GM12873 (cell line): ENCODE measurements at regions not wholly inside any gene's neighbourhood (a gene's known extent, or its start where the extent isn't known, plus 50 kb on each side); places are given as distances from the start of the nearest gene placed in this dataset.
A peak's percentile ranks its signal among the peaks of the same experiment; 100 is the strongest.

Experiments used
- TF ChIP-seq, protein P1 (sequence below): IDR thresholded peaks from 2 replicates; pipeline ENCODE4 v1.5.1; 2012; ENCODE audit warnings: low read depth, mild to moderate bottlenecking, moderate library complexity, low read length, control low read depth; ENCODE audit not compliant: insufficient read depth; ENCODE audit errors: missing control alignments

DNA sequence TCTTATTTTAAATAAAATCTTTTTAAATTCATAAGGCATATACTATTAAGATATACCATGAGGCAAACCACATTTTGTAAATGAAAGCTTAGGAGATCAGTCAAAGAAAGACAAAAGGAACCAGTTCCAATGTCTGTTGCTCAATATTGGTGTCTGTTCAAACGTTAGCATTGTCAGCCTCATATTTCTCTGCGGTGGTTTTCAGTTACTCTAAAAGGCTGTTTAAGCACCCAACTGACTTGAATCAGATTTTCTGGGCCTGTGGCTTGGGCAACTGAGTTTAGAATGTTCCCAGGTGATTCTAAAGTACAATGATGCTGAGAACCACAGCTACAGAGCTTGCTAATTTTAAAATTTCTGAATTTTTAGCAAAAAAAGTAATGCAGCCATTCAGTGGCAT lies 166.3 kb upstream of the KIF2A start:
- TF ChIP-seq, protein P1, sequence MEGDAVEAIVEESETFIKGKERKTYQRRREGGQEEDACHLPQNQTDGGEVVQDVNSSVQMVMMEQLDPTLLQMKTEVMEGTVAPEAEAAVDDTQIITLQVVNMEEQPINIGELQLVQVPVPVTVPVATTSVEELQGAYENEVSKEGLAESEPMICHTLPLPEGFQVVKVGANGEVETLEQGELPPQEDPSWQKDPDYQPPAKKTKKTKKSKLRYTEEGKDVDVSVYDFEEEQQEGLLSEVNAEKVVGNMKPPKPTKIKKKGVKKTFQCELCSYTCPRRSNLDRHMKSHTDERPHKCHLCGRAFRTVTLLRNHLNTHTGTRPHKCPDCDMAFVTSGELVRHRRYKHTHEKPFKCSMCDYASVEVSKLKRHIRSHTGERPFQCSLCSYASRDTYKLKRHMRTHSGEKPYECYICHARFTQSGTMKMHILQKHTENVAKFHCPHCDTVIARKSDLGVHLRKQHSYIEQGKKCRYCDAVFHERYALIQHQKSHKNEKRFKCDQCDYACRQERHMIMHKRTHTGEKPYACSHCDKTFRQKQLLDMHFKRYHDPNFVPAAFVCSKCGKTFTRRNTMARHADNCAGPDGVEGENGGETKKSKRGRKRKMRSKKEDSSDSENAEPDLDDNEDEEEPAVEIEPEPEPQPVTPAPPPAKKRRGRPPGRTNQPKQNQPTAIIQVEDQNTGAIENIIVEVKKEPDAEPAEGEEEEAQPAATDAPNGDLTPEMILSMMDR, result no peak

DNA sequence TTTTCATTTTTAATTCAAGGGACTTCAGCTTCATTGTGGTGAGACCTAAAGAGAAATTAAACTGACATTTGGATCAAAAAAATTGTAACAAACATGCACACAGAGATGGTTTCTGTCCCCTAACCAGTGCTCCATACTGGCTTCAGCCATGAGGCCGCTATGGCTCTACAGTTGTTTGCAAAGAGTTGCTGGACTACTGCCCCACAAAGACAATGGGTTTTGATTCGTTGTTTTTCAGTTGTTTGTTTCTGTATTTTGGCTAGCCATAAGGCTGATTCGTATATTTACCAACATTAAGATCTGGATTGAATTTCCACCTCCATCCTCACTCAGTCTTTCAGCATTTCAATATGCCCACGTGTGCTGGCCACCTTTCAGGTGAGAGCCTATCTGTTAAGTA lies 163.7 kb upstream of the KIF2A start:
- TF ChIP-seq, protein P1, result no peak

DNA sequence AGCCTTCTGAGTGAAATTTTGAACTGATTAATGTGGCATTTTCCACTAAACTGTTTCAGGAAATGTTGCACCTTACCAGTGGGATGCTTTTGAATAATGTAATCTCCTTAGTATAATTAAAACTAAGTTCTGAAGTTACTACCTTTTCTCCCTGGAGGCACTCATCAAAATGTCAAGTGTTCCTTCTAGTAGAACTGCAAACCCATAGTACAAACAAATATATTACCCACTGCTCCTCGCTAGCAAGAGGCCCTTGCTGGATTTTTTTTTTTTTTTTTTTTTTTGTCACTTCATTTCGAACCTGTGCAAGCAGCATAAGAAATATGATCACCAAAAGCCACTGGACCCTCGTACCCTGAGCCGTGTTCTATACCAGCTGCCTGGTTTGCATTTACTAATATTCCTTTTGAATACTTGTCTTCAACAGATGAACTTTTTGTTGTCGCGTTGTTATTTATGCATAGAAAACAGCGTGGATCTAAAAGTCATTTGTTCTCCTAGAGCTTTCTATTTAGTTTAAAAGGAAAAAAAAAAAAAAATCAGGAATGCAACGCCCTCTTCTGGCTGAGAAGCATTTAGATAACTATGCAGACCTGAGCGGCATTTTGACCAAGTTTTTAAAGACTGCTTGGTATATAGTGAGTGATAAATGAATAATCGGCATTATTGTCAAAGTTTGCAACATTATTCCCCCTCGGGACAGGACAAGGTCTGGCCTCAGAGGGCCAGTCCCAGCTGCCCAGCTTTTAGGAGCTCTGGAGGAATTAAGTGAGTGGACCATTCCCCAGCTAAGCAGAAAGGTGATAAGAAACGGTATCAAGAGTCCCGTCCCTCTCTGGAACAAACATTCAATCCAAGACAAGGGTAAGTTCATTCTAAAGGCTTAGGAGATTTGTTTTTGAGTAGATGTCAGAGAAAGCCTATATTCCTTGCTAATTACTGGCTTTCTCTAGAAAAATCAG lies 162.5 kb upstream of the KIF2A start:
- TF ChIP-seq, protein P1, result peak; percentile 38

DNA sequence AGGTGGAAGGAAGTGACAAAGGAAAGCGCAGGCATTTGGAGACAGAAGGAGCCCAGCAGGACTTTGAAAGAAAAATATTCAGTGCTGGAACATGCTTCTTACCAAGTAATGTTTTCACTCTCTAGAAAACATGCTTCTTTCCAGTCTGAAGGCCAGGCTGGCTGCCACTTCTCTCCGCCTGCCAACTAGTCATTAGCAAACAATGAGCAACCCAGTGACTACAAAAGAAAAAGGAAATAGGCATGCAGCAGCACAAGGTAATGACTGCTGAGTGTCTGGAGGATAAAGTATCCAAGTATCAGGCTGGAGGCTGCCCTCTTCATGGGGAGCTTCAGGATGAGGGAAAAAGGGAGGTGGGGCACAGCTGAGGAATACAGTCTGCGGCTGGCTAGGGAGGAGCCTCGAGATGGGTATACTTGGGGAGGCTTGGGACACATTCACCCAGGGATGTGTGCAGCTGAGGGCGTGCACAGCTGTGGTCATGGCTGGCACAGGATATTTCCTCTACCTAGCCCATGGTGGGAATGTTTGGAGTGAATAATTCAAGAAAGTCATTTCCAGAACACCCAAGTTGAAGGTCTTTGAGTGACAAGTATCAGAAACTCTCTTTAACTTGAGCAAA lies 161.5 kb upstream of the KIF2A start:
- TF ChIP-seq, protein P1, result no peak

DNA sequence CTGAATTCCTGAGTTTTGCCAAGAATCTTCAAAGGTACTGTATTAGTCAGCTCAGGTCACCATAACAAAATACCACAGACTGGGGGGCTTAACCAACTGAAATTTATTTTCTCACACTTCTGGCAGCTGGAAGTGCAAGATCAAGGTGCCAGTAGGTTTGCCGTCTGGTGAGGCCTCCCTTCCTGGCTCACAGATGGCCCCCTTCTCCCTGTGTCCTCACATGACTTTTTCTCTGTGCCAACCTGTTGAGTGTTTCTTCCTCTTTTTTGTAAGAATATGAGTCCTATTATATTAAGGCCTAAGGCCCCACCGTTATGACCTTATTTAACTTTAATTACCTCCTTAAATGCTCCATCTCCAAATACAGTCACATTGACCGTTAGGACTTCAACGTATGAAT lies 156.1 kb upstream of the KIF2A start:
- TF ChIP-seq, protein P1, result no peak

DNA sequence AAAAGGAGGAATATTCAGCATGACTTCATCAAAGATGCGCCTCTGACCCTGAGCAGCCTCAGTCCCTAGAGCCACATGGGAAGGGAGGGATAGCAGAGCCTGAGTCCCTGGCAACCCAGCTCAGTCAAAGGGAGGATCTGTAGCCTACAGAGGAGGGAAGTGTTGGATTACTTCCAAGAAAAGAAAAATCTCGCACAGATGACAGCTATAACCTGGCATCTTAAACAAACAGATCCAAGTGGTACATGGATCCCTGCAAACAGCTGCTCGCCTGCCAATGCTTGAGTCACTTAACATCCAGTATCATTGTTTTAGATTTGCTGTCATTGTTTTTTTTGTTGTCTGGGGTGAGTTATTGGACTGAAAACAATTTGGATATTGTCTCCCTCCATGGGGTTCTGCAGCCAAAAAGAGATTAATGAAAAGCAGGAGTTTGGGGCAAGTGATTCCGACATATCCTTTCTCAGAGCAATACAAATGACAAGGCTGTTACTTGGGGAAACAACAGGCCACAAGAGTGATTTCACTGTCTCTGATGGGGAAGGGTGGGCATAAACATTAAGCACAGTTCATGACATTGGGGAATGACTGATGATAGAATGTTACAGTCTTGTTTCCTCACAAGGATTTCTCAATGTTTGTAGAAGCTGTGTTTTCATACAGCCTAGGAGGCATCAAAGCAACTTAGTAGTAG lies 153.5 kb upstream of the KIF2A start:
- TF ChIP-seq, protein P1, result no peak

DNA sequence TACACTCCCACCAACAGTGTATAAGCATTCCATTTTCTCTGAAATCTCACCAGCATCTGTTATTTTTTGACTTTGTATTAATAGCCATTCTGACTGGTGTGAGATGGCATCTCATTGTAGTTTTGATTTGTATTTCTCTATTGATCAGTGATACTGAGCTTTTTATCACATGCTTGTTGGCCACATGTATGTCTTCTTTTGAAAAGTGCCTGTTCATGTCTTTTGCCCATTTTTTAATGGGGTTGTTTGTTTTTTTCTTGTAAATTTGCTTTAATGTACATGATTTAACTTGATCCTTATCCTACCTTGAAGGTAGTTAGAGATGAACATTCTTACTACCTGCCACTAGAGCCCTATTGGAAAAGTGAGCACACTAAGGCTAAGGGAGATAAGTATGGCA lies 151.2 kb upstream of the KIF2A start:
- TF ChIP-seq, protein P1, result no peak
